ENCODE measurements at regions not wholly inside any gene's neighbourhood (a gene's known extent, or its start where the extent isn't known, plus 50 kb on each side); places are given as distances from the start of the nearest gene placed in this dataset.

- Histone ChIP-seq H3K27me3 (no peaks in the 10 kb centered on the region), H3K4me1 (peaks cover 0 to 67% (median 57%) of the 10 kb centered on the region in 12 donors), H3K9me3 (no peaks in the 10 kb centered on the region), H3K4me3 (no peak overlapping the region), H3K36me3 (no peaks in the 10 kb centered on the region), H3K27ac (peak overlapping the region in 11 of 12 donors; percentile 30 to 80 (median 62))
- WGBS, 4 donors, result 46 to 68% (median 54%) methylated on average over 10 to 11 of the region's 11 CpGs
- TF ChIP-seq, protein P1, sequence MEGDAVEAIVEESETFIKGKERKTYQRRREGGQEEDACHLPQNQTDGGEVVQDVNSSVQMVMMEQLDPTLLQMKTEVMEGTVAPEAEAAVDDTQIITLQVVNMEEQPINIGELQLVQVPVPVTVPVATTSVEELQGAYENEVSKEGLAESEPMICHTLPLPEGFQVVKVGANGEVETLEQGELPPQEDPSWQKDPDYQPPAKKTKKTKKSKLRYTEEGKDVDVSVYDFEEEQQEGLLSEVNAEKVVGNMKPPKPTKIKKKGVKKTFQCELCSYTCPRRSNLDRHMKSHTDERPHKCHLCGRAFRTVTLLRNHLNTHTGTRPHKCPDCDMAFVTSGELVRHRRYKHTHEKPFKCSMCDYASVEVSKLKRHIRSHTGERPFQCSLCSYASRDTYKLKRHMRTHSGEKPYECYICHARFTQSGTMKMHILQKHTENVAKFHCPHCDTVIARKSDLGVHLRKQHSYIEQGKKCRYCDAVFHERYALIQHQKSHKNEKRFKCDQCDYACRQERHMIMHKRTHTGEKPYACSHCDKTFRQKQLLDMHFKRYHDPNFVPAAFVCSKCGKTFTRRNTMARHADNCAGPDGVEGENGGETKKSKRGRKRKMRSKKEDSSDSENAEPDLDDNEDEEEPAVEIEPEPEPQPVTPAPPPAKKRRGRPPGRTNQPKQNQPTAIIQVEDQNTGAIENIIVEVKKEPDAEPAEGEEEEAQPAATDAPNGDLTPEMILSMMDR (IDR thresholded peaks at IDR 0.05), result no peak
- no peak for TF ChIP-seq POLR2A (IDR thresholded peaks at IDR 0.05)
- DNase-seq (peak; percentile 65 to 84 (median 75)), ATAC-seq (peak; percentile 44 to 80 (median 73))
- intact Hi-C loops (cut with DNase I), result no loop called here
These were observed 224.9 kb downstream of the SEC14L1 start for GRCh38 chr17:77365584-77366186.

GRCh38 chr17:77366206-77366557, 225.4 kb downstream of the SEC14L1 start:
- peaks cover 0 to 72% (median 61%) of the 10 kb centered on the region in 12 donors for H3K4me1 ChIP-seq
- 65 to 71% (median 68%) methylated on average over 5 of the region's 5 CpGs for WGBS, 4 donors

GRCh38 chr17:77366558-77367245, 225.9 kb downstream of the SEC14L1 start:
- no peaks in the 10 kb centered on the region for H3K9me3 ChIP-seq
- H3K4me1 ChIP-seq, result peaks cover 0 to 77% (median 67%) of the 10 kb centered on the region in 12 donors
- peak overlapping the region in 9 of 12 donors; percentile 34 to 80 (median 62) for H3K27ac ChIP-seq
- no peaks in the 10 kb centered on the region for H3K36me3 ChIP-seq
- TF ChIP-seq, protein P1 (IDR thresholded peaks at IDR 0.05), result no peak
- no peak for TF ChIP-seq POLR2A (IDR thresholded peaks at IDR 0.05)
- WGBS, 4 donors, result 64 to 74% (median 70%) methylated on average over 8 of the region's 8 CpGs
- DNase-seq, result peak in 1 of 5 donors; percentile 29
- H3K27me3 ChIP-seq, result no peaks in the 10 kb centered on the region
- intact Hi-C loops (cut with DNase I), result no loop called here
- no peak overlapping the region for H3K4me3 ChIP-seq
- no peak for ATAC-seq

More at GRCh38 chr17:77366206-77366557, 225.4 kb downstream of the SEC14L1 start:
- Histone ChIP-seq H3K27me3 (no peaks in the 10 kb centered on the region), H3K36me3 (no peaks in the 10 kb centered on the region), H3K27ac (peak overlapping the region in 10 of 12 donors; percentile 34 to 80 (median 63)), H3K4me3 (no peak overlapping the region), H3K9me3 (no peaks in the 10 kb centered on the region)
- ATAC-seq, result no peak
- DNase-seq, result no peak
- intact Hi-C loops (cut with DNase I), result no loop called here
- TF ChIP-seq, protein P1 (IDR thresholded peaks at IDR 0.05), result no peak
- no peak for TF ChIP-seq POLR2A (IDR thresholded peaks at IDR 0.05)

DNA sequence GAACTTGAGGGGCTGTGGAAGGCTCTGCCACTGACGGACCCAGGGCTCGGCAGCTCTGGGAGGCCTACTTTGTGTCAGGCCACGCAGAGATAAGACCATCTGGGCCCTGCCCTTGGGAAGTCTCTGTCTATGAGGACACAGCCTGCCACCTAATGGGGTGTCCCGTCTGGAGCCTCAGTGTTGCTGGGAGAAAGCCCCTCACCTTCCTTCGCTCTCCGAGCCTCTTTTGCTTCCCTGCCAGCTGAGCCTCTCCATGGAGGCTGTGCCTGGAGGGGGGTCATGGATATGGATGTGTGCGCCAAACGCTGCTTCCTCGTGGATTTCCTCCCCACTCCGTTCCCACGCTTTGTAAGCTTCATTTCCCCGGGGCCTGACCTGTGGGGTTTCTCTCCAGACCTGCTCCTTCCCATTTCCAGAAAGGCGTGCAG, 228.8 kb downstream of the SEC14L1 start:
- H3K4me3 ChIP-seq, result no peak overlapping the region
- TF ChIP-seq, protein P1 (IDR thresholded peaks at IDR 0.05), result no peak
- TF ChIP-seq POLR2A (IDR thresholded peaks at IDR 0.05), result no peak
- H3K9me3 ChIP-seq, result no peaks in the 10 kb centered on the region
- intact Hi-C loops (cut with DNase I), result no loop called here
- DNase-seq (peak in 2 of 5 donors; percentile 13 to 33), ATAC-seq (no peak)
- no peaks in the 10 kb centered on the region for H3K36me3 ChIP-seq
- no peaks in the 10 kb centered on the region for H3K27me3 ChIP-seq
- WGBS, 4 donors, result 72 to 77% (median 76%) methylated on average over 13 of the region's 13 CpGs
- H3K4me1 ChIP-seq, result peaks cover 0 to 69% (median 63%) of the 10 kb centered on the region in 12 donors
- H3K27ac ChIP-seq, result peak overlapping the region in 6 of 12 donors; percentile 49 to 96 (median 94)
